ENCODE measurements at regions not wholly inside any gene's neighbourhood (a gene's known extent, or its start where the extent isn't known, plus 50 kb on each side); places are given as distances from the start of the nearest gene placed in this dataset.

DNA sequence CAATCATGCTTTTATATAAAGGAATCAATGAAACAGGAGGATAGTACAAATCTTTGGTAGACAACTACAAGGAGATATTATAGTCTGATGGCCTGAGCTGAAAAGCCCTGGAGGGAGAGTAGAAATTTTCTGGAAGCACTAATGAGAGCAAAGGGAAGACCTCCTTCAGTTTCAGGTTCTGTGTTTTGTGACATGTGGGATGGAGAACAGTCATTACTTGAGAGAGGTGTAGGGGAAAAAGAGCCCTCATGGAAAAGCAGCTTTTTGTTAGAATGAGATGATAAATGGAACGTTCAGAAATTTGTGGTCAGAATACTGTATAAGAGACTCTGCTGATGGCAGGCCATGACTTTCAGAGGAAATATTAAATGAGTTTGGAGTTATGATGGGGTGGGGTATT is 360.6 kb upstream of the MEF2C start:
- no peak for DNase-seq

DNA sequence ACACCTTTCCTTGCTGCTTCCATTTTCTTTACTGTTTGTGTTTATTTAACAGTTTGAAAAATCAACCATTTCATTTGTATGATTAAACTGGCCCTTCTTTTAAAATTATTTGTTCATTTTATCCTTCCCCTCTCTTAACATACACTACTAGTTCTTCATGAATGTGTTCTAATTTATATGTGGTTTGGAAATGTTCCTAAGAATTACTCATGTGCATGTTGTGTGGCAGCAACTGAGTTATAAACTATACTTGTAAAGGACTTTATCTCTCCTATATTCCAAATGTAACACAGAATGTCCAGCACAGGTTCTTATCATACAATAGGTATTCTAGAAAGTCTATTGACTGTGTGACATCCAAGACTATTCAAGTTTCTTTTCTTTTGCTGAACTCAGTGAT is 358.2 kb upstream of the MEF2C start:
- DNase-seq, result no peak

DNA sequence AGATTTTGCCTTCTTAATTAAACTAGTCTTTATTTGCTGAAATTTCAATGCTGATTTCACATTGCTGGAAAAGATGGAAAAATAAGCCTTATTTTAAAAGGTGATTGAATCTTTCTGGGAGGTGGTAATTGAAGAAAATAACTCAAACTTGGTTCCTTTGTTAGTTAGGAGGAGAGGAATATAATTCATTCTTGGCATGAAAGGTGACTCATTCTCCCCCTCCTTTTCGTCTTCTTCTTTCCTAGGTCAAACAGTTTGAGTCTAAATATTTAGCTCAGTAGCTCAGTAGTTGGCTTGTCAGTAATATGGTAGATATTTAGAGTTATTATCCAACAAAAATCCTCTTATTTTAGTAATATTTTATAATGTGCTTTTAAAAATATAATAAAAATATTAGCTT is 353.9 kb upstream of the MEF2C start:
- DNase-seq, result no peak

DNA sequence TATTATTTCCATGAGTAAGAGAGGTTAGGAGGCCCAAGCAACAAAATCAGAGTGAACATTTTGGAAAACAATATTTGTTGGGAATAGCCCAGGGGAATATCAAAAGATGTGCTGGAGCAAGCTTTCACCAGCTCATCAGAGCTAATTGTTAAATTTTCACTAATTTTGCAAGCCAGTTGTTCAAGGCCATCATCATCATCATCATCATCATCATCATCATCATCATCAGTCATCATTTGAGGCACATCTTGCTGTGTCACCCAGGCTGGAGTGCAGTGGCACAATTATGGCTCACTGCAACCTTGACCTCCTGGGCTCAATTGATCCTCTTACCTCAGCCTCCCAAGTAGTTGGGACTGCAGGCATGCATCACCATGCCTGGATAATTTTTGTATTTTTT is 350.5 kb upstream of the MEF2C start:
- no peak for DNase-seq

DNA sequence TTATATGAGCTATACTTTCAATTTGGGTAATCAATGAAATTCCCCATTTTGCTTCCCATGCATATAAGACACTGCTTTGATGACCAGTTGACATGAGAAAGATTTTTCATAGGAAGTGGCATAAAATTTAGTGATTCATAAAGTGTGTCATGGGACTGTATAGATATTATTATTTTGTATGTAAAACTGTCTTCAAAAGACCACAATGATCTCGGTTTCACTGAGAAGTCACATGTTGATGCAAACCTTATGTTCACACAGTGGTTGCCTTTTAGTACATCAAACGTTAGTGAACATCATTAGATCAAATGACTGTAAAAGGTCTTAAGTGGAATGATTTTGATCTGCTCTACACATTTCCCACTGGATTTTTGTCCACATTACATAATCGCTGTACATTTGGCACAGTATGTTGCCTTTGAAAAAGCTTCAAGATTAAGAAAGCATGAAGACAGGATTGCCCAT is 349.2 kb upstream of the MEF2C start:
- DNase-seq, result no peak

DNA sequence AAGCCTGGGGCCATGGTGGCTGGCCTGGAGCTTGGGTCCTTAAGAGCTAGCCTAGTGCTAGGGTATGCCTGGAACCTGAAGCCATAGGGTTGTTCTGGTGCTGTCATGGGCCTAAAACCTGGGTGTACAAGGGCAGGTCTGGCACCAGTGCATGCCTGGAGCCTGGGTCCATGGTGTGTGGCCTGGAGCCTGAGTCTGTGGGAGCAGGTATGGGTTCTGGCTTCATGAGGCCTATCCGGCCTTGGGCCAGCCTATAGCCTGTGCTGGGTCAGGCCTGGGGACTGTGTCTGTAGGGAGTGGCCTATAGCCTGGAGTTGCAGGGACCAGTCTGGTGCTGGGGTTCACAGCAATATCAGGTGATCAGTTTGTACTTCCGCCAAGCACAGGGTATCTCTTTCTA is 347.2 kb upstream of the MEF2C start:
- no peak for DNase-seq

DNA sequence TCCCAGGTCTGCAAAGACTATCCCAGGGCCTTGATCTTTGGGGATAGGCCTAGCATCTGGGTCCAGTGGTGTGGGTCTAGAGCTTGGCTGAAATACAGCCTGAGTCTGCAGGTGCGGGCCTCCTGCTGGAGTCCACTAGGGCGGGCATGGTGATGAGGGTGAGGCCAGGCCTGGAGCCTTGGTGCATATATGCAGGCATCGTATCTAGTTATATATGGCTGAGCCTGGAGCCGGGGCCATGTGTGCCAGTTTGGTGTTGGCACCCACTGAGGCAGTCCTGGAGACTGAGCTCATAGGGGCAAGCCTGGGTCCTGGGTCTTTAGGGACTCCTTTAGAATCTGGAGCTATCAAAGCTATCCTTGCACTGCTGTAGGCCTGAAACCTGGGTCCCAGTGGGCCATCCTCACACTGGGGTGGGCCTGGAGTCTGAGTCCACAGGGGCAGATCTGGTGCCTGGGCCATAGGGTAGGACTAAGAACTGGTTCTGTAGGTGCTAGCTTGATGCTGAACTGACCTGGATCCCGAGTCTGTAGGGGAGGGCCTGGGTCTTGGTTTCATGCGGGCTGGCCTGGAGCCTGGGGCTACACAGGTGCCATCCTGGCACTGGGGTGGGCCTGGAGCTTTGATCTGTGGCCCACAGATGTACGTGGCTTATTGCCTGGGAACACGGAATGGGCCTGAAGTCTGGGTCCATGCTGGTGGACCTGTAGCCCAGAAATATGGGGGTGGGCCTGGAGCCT is 346.5 kb upstream of the MEF2C start:
- no peak for DNase-seq

DNA sequence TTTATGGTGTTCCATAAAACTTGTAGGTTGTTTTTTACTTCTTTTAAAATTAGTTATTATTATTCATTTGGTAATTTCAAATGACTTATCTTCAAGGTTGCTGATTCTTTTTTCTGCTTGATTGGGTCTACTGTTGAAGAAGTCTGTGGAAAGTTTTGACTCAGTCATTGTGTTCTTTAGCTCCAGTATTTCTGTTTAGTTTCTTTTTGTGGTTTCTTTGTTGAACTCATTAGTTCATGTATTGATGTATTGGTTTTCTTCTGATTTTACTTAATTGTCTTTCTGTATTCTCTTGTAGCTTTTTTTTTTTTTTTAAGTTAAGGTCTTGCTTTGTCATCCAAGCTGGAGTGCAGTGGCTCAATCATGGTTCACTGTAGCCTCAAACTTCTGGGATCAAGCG is 345.4 kb upstream of the MEF2C start:
- DNase-seq, result no peak

DNA sequence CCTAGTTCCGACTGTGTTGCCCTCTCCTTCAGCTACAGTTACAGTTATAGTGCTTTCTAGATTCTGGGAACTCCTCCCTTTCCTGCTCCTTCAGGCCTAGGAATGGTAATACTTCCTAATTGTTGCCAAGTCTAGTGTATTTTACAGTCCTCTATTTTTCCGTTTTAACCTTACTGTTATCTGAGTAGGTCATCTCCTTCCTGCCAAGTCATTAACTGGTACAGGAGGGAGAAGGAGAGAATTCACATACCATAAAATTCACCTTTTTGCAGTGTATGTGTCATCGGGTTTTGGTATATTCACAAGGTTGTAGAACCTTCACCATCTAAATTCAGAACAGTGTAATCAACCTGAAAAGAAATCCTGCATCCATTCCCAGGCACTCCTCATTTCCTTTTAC is 335.4 kb upstream of the MEF2C start:
- DNase-seq, result no peak

DNA sequence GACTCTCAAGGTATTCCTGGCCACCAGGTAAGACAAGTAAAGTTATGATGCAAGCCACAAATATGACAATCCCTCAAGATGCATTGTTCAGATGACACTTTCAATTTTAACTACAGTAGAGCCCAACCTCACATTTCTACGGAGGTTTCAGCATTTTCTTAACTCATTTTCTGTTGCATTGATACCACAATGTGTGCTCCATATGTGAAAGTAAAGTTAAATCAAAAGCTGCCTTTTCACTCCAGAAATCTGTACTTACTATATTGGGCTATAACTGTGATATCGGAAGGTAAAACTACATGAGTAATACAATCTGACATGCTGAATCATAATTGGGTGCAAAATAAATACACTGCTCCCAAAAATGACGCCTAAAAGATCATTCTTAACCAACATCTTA is 333.6 kb upstream of the MEF2C start:
- DNase-seq, result no peak

DNA sequence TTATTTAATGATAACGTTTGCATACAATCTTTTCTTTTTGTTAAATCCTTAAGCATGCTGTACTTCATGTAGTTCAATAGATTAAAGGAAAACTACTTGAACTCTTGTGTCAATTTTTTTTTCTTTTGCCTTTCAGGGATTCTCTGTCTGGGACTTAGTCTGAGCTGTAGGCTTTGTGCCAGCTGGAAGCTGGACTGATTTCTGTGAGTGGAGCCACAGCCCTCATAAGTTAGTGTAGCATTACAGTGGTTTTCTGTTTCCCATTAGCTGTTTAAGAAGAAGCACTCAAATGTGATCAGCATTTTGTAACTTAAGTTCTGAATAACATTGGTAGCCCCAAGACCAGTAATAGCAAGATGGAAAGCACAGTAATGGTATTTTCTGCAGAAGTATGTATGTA is 330.6 kb upstream of the MEF2C start:
- DNase-seq, result no peak

DNA sequence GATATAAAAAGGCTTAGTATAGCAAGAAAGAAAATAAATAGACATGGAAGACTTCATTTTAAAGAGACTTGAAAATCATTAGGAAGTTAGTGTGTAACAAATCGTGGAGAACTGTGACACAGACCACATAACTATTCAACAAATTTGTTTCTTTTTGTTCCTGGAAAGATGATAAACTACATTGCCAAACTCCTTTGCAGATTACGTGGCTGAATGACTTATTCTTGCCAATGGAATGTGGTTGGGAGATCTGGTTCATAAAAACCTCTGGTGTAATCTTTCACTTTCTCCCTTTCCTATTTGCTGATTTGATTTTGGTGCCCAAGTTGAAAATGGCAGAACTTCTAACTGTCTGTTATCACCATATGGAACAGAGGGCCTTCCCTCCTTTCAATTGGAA is 328.9 kb upstream of the MEF2C start:
- no peak for DNase-seq

DNA sequence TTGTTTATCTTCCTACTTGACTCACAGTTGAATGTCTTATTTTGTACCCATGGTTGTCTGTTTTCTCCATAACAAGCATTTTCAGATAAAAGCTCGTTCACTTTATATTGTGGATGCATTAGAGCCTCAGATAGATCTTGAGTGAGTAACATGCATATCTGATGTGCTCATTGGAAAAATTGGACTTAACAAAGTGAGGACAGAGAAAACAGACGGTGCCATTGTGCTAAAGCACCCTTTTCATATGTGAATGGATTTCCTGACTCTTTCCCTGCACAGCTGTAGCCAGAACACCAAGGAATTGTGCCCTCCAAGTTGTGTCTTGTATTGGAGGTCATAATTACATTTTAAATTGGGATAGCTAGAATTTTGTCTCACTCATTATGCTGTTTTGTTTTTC is 325.8 kb upstream of the MEF2C start:
- DNase-seq, result no peak

DNA sequence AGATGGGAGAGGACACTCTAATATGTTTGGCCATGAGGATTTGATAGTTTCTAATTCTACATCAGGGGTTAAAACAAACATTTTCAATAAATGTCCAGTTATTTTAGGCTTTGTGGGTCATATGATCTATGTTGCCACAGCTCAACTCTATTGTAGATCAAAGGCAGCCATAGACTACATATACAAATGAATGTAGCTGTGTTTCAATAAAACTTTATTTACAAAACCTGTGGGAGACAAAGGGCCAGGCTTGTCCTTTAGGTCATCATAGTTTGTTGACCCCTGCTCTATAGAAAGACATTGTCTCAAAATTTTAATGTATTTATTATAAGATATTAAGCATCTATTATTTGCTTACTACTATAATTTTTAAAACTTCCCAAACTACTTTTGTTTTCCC is 325.4 kb upstream of the MEF2C start:
- no peak for DNase-seq

DNA sequence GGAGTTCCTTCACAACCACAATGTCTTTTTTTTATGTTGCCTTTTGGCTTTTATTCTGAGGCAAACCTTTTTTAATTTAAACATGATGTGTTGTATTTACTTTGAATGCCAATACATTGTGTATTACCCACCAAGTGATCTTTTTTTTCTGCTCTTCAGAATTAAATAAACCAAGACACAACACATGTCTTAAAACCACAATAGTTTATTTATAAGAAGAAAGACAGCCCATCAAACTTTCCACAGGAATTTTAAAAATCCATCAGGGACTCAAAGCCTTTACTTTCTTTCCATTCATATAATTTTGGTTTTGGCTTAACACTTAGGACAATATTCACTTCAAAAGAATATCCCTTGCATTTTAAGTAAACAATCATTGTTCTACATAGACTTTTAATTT is 321.8 kb upstream of the MEF2C start:
- DNase-seq, result no peak

DNA sequence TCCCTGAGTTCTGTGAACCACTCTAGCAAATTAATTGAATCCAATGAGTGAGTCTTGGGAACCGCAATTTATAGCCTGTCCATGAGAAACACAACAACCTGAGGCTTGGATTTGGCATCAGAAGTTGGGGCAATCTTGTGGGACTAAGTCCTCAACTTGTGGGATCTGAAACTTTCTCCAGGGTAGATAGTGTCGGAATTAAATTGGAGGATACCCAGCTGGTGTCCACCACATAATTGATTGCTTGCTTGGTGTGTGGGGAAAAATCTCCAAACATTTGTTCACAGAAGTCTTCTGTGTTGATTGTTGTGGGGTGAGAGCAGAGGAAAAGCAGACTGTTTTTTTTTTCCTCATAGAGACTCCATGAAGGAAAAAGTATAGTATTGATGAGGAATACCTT is 320.6 kb upstream of the MEF2C start:
- DNase-seq, result no peak

DNA sequence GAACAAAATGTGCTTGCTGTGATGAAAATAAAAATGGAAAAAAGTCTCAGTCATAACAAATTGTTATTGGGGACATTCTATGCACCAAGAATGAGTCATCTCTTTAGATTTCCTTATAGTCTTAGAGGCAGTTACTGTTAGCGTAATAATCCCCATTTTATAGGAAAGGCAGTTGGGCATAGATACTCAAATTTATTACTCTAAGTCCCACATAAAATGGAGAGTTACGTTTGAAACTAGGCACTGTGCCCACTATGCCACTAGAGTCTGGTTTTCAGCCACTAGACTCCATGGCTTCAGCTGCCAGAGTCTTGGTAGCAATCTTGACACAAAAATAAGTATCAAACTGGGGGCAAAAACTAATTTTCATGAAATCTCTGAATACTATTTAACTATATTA is 317.9 kb upstream of the MEF2C start:
- DNase-seq, result no peak

DNA sequence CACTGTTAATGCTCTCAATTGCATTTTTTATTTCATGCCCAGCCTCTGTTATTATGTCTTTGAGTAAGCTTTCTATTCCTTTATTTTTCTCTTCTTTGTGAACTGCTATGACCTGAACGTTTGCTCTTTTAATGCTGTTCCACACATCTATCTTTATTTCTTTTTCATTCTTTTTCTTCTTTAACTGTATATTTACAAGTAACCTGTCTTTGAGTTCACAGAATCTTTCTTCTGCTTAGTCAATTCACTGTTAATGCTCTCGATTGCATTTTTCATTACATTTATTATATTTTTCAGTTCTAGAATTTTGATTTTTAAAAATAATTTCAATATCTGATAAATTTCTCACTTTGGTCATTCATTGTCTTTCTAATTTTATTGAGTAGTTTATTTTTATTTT is 316.3 kb upstream of the MEF2C start:
- no peak for DNase-seq

DNA sequence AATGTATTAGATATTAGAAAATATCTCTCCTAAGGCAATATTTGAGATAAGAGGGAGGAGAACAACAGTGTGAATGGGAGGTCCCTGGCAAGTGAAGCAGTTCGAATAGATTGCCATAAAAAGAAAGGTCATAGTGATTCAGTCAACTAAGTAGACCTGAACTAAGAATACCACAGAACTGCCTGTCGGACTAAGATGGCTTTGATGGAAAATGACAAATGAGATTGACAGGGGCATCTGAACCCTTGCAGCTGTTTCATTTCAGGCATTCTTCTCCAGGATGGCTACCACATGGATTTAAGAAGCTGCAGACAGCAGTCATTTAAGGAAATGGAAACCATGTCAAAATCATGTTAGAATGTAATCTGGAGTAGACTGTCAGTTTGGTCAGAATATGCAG is 308.4 kb upstream of the MEF2C start:
- no peak for DNase-seq

DNA sequence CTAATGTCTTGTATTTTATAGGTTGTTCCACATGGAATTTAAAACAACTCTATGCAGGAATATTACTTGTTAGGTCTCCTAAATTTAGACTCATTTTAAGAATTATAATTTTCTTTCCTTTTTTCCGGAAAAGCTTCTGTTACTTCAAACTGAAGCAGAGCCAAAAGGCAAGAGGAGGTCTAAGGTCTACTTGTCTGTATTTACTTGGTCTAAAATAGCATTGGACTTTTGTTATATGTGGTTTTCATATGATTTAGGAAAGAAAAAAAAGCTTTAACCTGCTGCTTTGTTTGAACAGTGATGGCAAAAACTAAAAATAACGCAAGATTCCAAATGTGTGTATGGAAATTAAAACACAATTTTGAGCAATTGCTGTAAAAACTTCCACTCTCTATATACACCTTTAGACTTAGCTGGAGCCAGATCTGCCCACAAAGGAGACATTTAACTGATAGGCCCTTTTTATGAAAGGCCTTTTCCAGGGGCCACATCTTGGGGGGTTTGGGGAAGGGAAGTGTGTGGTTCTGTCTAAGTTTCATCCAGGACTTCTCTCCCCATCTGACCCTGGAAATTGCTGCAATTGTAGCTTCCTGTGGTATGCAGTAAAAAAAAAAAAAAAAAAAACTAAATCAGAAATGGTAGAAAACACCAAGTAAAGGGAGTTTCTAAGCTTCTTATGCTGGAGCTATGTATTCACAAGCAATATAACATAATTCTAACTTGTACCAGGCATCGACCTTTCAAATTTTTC is 307.7 kb upstream of the MEF2C start:
- no peak for DNase-seq

DNA sequence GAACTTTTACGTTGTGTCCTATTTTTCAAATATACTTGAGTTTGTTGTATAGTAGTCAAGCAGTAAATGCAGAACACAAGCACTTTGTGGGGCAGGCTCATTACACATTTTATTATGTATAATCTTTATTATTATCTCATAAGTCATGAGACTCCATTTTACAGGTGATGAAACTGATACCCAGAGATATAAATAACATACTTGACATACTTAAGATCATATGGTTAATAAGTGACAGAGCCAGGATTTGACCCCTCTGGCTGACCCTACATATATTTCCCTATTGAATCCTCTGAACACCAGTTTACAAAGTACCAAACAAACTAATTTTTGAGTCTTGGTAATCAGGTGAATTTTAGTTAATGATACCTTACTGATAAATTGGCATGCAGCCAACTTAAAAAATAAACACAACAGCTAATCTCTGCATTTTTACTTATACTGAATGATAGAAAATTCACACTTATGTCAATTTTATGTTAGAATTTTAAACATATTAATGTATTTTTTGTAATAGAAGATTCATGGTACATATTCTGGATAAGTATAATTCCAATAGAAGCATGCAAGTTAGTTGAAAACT is 305.0 kb upstream of the MEF2C start:
- DNase-seq, result no peak

DNA sequence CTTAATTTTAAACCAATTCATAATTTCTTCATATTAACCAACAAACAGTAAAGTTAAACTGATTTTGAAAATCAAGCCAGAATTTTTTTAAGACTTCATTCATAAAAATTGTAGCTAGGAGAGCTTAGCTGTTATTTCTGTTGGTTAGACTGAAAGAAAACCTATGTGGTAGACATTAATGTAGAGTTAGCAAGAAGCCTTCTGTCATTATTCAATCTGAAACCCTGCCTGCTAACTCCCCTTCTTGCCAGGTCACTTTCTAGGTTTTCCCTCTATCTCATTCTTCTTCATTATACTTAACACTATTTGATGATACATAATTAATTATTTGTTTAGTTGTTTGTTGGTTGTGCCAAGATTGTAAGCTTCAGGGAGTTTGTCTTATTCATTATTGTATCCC is 304.3 kb upstream of the MEF2C start:
- DNase-seq, result no peak

DNA sequence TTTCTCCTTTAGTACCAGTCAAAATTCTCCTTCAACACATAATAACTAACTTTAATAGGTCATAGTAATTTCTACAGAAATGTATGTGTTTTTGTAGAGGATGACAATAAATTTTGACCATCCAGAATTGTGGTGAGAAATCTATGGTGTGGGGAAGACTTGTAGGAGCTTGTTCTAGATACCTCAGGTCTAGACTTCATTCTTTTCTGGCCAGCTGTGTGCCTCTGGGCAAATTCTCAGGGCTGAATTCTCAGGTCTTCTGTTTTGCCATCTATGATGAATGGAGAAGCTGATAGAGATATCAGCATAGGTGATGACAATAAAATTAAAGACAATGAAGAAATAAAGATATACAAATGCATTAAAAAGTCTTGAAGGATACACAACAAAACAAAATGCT is 298.6 kb upstream of the MEF2C start:
- no peak for DNase-seq

DNA sequence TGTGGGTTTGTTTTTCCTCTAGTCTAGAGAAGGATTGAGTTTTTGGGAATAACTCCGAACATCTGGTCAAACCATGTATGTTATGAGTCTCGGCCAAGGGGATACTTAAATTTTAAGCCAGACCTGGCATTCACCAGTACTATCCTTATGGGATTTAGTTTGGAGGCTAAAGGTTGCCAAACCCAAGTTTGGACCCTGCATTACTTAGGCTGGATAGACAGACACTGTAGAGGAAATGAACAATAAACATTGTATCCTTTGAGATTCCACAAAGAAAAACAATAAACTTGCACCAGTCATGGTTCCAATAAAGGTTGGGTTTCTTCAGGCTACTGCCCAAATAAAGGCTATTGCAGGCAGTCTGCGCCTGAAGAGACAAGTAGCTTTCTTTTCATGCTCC is 296.7 kb upstream of the MEF2C start:
- DNase-seq, result no peak

DNA sequence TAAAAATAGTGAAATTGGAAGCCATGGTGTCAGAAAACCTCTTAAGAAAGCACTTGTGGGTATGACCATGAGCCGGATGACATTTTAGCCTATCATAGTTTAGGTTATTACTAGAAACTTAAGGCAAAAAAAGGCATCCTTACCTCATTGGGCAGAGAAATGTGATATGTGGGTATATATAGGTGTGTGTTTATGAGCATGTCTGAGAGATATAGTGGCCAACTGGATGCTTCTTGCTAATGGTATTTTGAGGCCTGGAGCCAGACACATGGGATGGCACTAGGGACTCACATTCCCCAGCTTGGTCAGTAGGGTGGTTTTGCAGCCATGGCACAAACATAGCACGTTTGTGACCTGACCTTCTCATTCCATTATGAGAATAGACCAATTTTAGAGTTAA is 295.6 kb upstream of the MEF2C start:
- no peak for DNase-seq

All from DMS79 (cell line).